ENCODE measurements at regions not wholly inside any gene's neighbourhood (a gene's known extent, or its start where the extent isn't known, plus 50 kb on each side); places are given as distances from the start of the nearest gene placed in this dataset.

DNA sequence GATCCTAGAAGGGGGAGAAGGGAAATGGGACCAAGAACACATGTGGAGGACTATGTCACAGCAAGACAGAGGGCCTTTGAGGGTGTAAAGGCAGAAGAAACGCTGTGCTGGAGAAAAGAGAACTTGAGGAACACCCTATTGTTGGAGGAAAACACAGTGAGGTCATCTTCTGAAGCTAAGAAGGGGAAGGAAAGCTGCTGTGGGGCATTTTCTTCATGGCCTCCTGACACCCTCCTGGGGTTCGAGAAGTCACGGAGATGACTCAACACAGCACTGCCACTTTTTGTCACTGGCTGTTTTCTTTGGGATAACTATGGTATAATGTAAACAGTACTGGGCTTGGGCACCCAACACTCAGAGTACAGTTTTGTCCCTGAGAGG is 492.6 kb upstream of the CADM1 start:
- in situ Hi-C loops (cut with HindIII; ENCODE audit: low sequenced_read_pairs): no loop called here
- TF ChIP-seq, protein P1, sequence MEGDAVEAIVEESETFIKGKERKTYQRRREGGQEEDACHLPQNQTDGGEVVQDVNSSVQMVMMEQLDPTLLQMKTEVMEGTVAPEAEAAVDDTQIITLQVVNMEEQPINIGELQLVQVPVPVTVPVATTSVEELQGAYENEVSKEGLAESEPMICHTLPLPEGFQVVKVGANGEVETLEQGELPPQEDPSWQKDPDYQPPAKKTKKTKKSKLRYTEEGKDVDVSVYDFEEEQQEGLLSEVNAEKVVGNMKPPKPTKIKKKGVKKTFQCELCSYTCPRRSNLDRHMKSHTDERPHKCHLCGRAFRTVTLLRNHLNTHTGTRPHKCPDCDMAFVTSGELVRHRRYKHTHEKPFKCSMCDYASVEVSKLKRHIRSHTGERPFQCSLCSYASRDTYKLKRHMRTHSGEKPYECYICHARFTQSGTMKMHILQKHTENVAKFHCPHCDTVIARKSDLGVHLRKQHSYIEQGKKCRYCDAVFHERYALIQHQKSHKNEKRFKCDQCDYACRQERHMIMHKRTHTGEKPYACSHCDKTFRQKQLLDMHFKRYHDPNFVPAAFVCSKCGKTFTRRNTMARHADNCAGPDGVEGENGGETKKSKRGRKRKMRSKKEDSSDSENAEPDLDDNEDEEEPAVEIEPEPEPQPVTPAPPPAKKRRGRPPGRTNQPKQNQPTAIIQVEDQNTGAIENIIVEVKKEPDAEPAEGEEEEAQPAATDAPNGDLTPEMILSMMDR (IDR thresholded peaks at IDR 0.05; ENCODE audit: low read depth, low read length, missing control alignments): no peak
- no peak overlapping the region for H3K4me3 ChIP-seq (ENCODE audit: low read depth, low read length)

DNA sequence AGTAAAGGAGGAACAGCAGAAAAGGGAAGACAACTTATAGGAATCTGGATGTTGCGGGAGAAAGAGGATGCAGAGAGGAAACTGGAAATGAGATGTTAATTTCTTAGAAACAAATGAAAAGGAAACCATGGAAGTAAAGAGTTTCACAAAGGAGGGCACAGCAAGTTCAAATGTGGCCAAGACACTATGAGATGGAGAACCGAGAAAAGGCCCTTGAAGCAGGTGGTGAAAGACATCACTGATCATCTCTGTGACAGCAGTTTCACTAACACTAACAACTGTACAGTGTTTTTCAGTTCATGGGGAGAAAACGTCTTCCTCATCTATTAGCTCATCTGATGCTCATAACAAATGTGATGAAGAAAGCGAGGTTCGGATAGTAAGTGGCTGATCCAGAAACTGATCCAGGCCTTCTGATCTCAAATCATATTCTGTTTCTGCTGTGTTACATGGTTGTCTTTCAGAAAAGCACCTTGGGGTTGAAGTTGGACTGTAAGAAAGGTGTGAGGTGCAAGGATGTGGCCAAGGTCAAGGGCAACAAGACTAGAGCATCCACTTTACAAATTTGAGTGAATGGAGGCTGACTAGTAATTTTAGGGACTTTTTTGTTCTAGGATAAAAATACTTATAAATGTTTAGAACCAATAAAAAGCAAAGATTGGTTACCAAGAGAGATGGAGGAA is 492.1 kb upstream of the CADM1 start:
- TF ChIP-seq, protein P1 (IDR thresholded peaks at IDR 0.05; ENCODE audit: low read depth, low read length, missing control alignments): no peak
- DNase-seq (ENCODE audit: low read depth): no peak
- in situ Hi-C loops (cut with HindIII; ENCODE audit: low sequenced_read_pairs): no loop called here
- H3K4me3 ChIP-seq (ENCODE audit: low read depth, low read length): no peak overlapping the region

More for the DNA sequence above, 492.6 kb upstream of the CADM1 start:
- DNase-seq (ENCODE audit: low read depth): no peak

DNA sequence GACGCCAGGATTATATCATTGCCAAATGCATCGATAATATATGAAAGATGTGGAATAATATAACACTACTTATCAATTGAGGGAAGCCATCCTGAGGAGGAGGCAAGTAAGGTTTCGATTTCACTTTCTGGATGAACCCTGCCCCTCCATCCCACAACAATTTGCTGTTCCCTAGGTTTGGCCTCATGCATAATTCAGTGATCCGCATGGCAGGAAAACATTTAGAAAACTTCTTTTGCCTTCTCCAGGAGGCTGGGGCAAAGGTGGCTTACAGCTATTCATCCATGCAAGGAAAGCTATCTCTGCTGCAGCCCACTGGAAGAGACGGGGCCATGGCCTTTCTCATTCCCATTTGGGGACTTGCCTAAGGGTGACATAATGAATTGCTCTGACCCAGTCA is 489.4 kb upstream of the CADM1 start:
- in situ Hi-C loops (cut with HindIII; ENCODE audit: low sequenced_read_pairs): no loop called here

DNA sequence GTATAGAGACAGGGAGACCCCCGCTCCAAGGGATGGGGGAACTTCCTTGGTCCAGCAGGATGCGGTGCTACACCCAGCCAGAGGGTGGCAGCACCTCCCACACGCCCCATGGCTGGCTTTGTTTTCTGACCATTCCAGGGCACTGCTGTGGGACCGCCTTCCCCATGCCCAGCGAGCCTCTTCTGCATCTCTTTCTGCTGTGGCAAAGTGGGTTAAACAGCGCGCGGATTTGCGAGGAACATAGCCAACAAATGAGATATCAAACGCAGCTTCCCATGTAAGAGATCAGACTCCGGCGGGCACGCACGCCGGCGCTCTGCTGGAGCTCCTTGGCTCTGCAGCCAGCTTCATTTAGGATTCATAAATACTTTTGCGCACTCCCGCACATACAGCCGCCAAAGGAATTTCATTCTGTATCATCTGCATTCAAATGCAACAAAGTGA is 485.8 kb upstream of the CADM1 start:
- no peak for DNase-seq (ENCODE audit: low read depth)
- TF ChIP-seq, protein P1 (IDR thresholded peaks at IDR 0.05; ENCODE audit: low read depth, low read length, missing control alignments): peak; percentile 69
- H3K4me3 ChIP-seq (ENCODE audit: low read depth, low read length): peak overlapping the region; percentile 22
- in situ Hi-C loops (cut with HindIII; ENCODE audit: low sequenced_read_pairs): no loop called here

More for the DNA sequence above, 489.4 kb upstream of the CADM1 start:
- no peak overlapping the region for H3K4me3 ChIP-seq (ENCODE audit: low read depth, low read length)
- TF ChIP-seq, protein P1 (IDR thresholded peaks at IDR 0.05; ENCODE audit: low read depth, low read length, missing control alignments): no peak
- no peak for DNase-seq (ENCODE audit: low read depth)

DNA sequence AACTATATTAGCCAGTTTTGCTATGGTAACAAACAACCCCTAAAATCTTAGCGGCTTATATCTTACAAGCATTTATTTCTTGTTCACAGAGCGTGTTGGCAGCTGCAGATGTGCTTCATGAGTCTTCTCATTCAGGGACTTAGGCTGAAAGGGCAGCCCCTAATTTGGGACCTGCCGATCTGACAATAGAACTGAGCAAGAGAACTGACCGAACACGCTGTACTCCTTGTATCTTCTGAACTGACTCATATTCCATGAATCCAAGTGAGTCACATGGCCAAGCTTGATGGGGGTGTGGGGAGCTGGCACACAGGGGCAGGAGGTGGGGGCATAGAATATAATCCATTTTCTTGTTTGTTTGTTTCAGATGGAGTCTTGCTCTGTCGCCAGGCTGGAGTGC is 481.7 kb upstream of the CADM1 start:
- no peak for DNase-seq (ENCODE audit: low read depth)
- in situ Hi-C loops (cut with HindIII; ENCODE audit: low sequenced_read_pairs): no loop called here

DNA sequence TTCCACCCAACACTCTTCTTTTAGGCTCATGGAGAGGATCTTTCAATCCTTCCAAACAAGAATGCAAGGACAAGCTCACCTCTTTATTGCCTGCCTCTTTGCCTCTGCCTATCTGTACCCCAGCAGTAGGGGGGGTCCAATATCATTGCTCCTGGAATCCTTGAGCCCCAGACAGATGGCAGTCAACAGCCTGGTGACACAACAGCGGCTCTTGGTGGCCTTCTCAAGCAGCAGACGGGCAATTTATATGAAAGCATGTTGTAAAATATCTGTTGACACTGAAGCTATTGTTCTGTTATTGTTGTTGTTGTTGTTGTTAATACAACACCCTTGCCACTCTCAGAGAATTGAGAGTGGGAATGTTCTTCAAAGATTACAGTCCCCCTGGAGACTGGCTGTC is 480.0 kb upstream of the CADM1 start:
- H3K4me3 ChIP-seq (ENCODE audit: low read depth, low read length): no peak overlapping the region
- in situ Hi-C loops (cut with HindIII; ENCODE audit: low sequenced_read_pairs): loop anchor here (5.0 kb wide), 2 partner anchors 63 to 67 kb away; no protein-coding TSS in a partner anchor
- TF ChIP-seq, protein P1 (IDR thresholded peaks at IDR 0.05; ENCODE audit: low read depth, low read length, missing control alignments): no peak
- DNase-seq (ENCODE audit: low read depth): no peak

More for the DNA sequence above, 481.7 kb upstream of the CADM1 start:
- H3K4me3 ChIP-seq (ENCODE audit: low read depth, low read length): no peak overlapping the region
- TF ChIP-seq, protein P1 (IDR thresholded peaks at IDR 0.05; ENCODE audit: low read depth, low read length, missing control alignments): no peak
